Trophoblast cell (in vitro differentiated cells and primary cell): ENCODE measurements at regions not wholly inside any gene's neighbourhood (a gene's known extent, or its start where the extent isn't known, plus 50 kb on each side); places are given as distances from the start of the nearest gene placed in this dataset.

Experiments
- DNase-seq, 2 donors: peaks; one replicate each; pipeline ENCODE4 v3.0.0-alpha.2; 2016
- H2AFZ ChIP-seq: 2 replicates; pipeline ENCODE4 v1.6.1; 2013; ENCODE audit warnings: low read length, moderate library complexity, mild to moderate bottlenecking; ENCODE audit not compliant: insufficient read depth, poor library complexity
- H2AK5ac ChIP-seq: 2 replicates; pipeline ENCODE4 v1.6.1; 2013; ENCODE audit warnings: mild to moderate bottlenecking, low read length
- H2BK120ac ChIP-seq: 2 replicates; pipeline ENCODE4 v1.6.1; 2013; ENCODE audit warnings: low read length, mild to moderate bottlenecking, moderate library complexity; ENCODE audit not compliant: insufficient read depth, poor library complexity
- H2BK12ac ChIP-seq: 2 replicates; pipeline ENCODE4 v1.6.1; 2013; ENCODE audit warnings: mild to moderate bottlenecking, low read length, moderate library complexity
- H2BK5ac ChIP-seq: 2 replicates; pipeline ENCODE4 v1.6.1; 2013; ENCODE audit warnings: low read length, low read depth, moderate library complexity, mild to moderate bottlenecking; ENCODE audit not compliant: poor library complexity
- H3K14ac ChIP-seq: 2 replicates; pipeline ENCODE4 v1.6.1; 2013; ENCODE audit warnings: mild to moderate bottlenecking, low read length
- H3K18ac ChIP-seq: 2 replicates; pipeline ENCODE4 v1.6.1; 2013; ENCODE audit warnings: mild to moderate bottlenecking, low read length
- H3K23ac ChIP-seq: 2 replicates; pipeline ENCODE4 v1.6.1; 2013; ENCODE audit warnings: low read length
- H3K27ac ChIP-seq: 2 replicates; pipeline ENCODE4 v1.5.1; 2013; ENCODE audit warnings: low read depth, mild to moderate bottlenecking, inconsistent platforms, low read length, moderate library complexity
- H3K27me3 ChIP-seq: 2 replicates; pipeline ENCODE4 v1.6.1; 2013; ENCODE audit warnings: inconsistent platforms, mild to moderate bottlenecking, low read length, moderate library complexity; ENCODE audit not compliant: insufficient read depth
- H3K36me3 ChIP-seq, 2 experiments: 1 replicate in 1 of 2; 2 replicates in 1 of 2; pipeline ENCODE4 v1.6.1; 2013; ENCODE audit warnings: low read length in 2 of 2, mild to moderate bottlenecking in 2 of 2, moderate library complexity in 1 of 2; ENCODE audit not compliant: insufficient read depth in 2 of 2, control insufficient read depth in 1 of 2
- H3K4ac ChIP-seq: 2 replicates; pipeline ENCODE4 v1.6.1; 2013; ENCODE audit warnings: low read depth, mild to moderate bottlenecking, low read length, moderate library complexity
- H3K4me1 ChIP-seq, 2 experiments: 1 replicate in 1 of 2; 2 replicates in 1 of 2; pipeline ENCODE4 v1.6.1; 2013; ENCODE audit warnings: low read length in 2 of 2, mild to moderate bottlenecking in 2 of 2, moderate library complexity in 1 of 2; ENCODE audit not compliant: insufficient read depth in 2 of 2, control insufficient read depth in 1 of 2
- H3K4me2 ChIP-seq: 2 replicates; pipeline ENCODE4 v1.6.1; 2013; ENCODE audit warnings: inconsistent platforms, mild to moderate bottlenecking, low read length, moderate library complexity
- H3K4me3 ChIP-seq: 2 replicates; pipeline ENCODE4 v1.5.1; 2013; ENCODE audit warnings: mild to moderate bottlenecking, low read depth, low read length, inconsistent platforms
- H3K79me1 ChIP-seq: one replicate; pipeline ENCODE4 v1.6.1; 2013; ENCODE audit warnings: low read length
- H3K79me2 ChIP-seq: 2 replicates; pipeline ENCODE4 v1.6.1; 2013; ENCODE audit warnings: low read length, mild to moderate bottlenecking; ENCODE audit not compliant: control insufficient read depth, insufficient read depth, poor library complexity
- H3K9ac ChIP-seq: 2 replicates; pipeline ENCODE4 v1.6.1; 2013; ENCODE audit warnings: mild to moderate bottlenecking, low read length
- H3K9me3 ChIP-seq: 2 replicates; pipeline ENCODE4 v1.6.1; 2013; ENCODE audit warnings: low read depth, mild to moderate bottlenecking, control low read depth, inconsistent platforms, low read length; ENCODE audit not compliant: insufficient read depth
- H4K12ac ChIP-seq: 2 replicates; pipeline ENCODE4 v1.6.1; 2013; ENCODE audit warnings: low read depth, mild to moderate bottlenecking, low read length, moderate library complexity
- H4K8ac ChIP-seq: 2 replicates; pipeline ENCODE4 v1.6.1; 2013; ENCODE audit warnings: low read depth, mild to moderate bottlenecking, low read length, moderate library complexity
- H4K91ac ChIP-seq: one replicate; pipeline ENCODE4 v1.6.1; 2013; ENCODE audit warnings: low read depth, mild to moderate bottlenecking, low read length, moderate library complexity
- WGBS: extraction: QIAGEN DNeasy Blood & Tissue Kit; methylation state at CpG from one replicate; pipeline ENCODE4 v1.1.7; 2013; ENCODE audit warnings: missing lambda C conversion rate; ENCODE audit not compliant: insufficient read length, insufficient coverage; ENCODE audit errors: extremely low coverage; 5-methylcytosine and 5-hydroxymethylcytosine counted together

GRCh38 chr4:104117776-104118175 is 376.9 kb downstream of the CXXC4 start:
- no peaks in the 10 kb centered on the region for H3K4me1 ChIP-seq
- H3K4me2 ChIP-seq: no peak overlapping the region
- no peaks in the 10 kb centered on the region for H3K36me3 ChIP-seq
- no peak overlapping the region for H3K18ac ChIP-seq
- no peak overlapping the region for H3K14ac ChIP-seq
- no peaks in the 10 kb centered on the region for H3K79me1 ChIP-seq
- H4K8ac ChIP-seq: no peak overlapping the region
- no peak overlapping the region for H3K4ac ChIP-seq
- no peak for DNase-seq
- H4K12ac ChIP-seq: no peak overlapping the region
- H3K27ac ChIP-seq: no peak overlapping the region
- H3K9me3 ChIP-seq: peaks cover 7% of the 10 kb centered on the region
- no peaks in the 10 kb centered on the region for H3K79me2 ChIP-seq
- H2BK120ac ChIP-seq: no peak overlapping the region
- H3K27me3 ChIP-seq: no peaks in the 10 kb centered on the region
- no peak overlapping the region for H2BK12ac ChIP-seq
- H3K9ac ChIP-seq: no peak overlapping the region
- H2BK5ac ChIP-seq: no peak overlapping the region
- no peak overlapping the region for H3K23ac ChIP-seq
- no peak overlapping the region for H4K91ac ChIP-seq
- no peak overlapping the region for H3K4me3 ChIP-seq
- WGBS: no CpG with 5 or more reads among the region's 1 CpG
- no peak overlapping the region for H2AFZ ChIP-seq
- H2AK5ac ChIP-seq: no peak overlapping the region

DNA sequence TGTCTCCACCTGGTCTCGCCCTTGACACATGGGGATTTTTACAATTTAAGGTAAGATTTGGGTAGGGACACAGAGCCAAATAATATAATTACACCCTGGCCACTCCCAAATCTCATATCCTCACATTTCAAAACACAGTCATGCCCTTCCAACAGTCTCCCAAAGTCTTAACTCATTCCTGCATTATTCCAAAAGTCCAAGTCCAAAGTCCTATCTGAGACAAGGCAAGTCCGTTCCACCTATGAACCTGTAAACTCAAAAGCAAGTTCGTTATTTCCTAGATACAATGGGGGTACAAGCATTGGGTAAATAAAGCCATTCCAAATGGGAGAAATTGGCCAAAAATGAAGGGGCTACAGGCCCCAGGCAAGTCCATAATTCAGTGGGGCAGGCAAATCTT is 380.8 kb downstream of the CXXC4 start:
- no peak overlapping the region for H2AK5ac ChIP-seq
- H3K27me3 ChIP-seq: no peaks in the 10 kb centered on the region
- H3K4me3 ChIP-seq: no peak overlapping the region
- no peak overlapping the region for H2AFZ ChIP-seq
- H2BK12ac ChIP-seq: no peak overlapping the region
- peaks cover 7% of the 10 kb centered on the region for H3K9me3 ChIP-seq
- no peaks in the 10 kb centered on the region for H3K4me1 ChIP-seq
- H3K79me2 ChIP-seq: no peaks in the 10 kb centered on the region
- no CpG with 5 or more reads among the region's 3 CpGs for WGBS
- H3K14ac ChIP-seq: no peak overlapping the region
- no peak overlapping the region for H3K23ac ChIP-seq
- H4K12ac ChIP-seq: no peak overlapping the region
- H3K4me2 ChIP-seq: no peak overlapping the region
- H3K27ac ChIP-seq: no peak overlapping the region
- no peak overlapping the region for H4K8ac ChIP-seq
- no peak overlapping the region for H3K18ac ChIP-seq
- H2BK120ac ChIP-seq: no peak overlapping the region
- no peaks in the 10 kb centered on the region for H3K36me3 ChIP-seq
- H3K9ac ChIP-seq: no peak overlapping the region
- H2BK5ac ChIP-seq: no peak overlapping the region
- no peaks in the 10 kb centered on the region for H3K79me1 ChIP-seq
- H4K91ac ChIP-seq: no peak overlapping the region
- no peak for DNase-seq
- H3K4ac ChIP-seq: no peak overlapping the region

DNA sequence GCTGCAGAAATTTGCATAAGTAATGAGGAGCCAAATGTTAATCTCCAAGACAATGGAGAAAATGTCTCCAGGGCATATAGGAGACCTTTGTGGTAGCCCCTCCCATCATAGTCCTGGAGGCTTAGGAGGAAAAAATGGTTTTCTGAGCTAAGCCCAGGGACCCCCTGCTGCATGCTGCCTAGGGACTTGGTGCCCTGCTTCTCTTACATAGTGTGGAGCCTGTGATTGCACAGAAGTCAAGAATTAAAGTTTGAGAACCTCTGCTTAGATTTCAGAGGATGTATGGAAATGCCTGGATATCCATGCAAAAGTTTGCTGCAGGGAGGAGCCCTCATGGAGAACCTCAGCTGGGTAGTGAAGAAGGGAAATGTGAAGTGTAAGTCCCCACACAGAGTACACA is 379.4 kb upstream of the TACR3 start:
- no peak overlapping the region for H3K4me2 ChIP-seq
- no peak overlapping the region for H2BK120ac ChIP-seq
- H2BK12ac ChIP-seq: no peak overlapping the region
- H2AK5ac ChIP-seq: no peak overlapping the region
- no peaks in the 10 kb centered on the region for H3K27me3 ChIP-seq
- H3K36me3 ChIP-seq: no peaks in the 10 kb centered on the region
- peaks cover 2% of the 10 kb centered on the region for H3K9me3 ChIP-seq
- DNase-seq: no peak
- H4K12ac ChIP-seq: no peak overlapping the region
- no peak overlapping the region for H2AFZ ChIP-seq
- no peaks in the 10 kb centered on the region for H3K4me1 ChIP-seq
- H2BK5ac ChIP-seq: no peak overlapping the region
- H3K27ac ChIP-seq: no peak overlapping the region
- no peak overlapping the region for H3K14ac ChIP-seq
- no peaks in the 10 kb centered on the region for H3K79me1 ChIP-seq
- no peak overlapping the region for H3K4ac ChIP-seq
- H3K23ac ChIP-seq: no peak overlapping the region
- H4K8ac ChIP-seq: no peak overlapping the region
- no peak overlapping the region for H3K9ac ChIP-seq
- no peaks in the 10 kb centered on the region for H3K79me2 ChIP-seq
- H4K91ac ChIP-seq: no peak overlapping the region
- no peak overlapping the region for H3K18ac ChIP-seq
- H3K4me3 ChIP-seq: no peak overlapping the region

DNA sequence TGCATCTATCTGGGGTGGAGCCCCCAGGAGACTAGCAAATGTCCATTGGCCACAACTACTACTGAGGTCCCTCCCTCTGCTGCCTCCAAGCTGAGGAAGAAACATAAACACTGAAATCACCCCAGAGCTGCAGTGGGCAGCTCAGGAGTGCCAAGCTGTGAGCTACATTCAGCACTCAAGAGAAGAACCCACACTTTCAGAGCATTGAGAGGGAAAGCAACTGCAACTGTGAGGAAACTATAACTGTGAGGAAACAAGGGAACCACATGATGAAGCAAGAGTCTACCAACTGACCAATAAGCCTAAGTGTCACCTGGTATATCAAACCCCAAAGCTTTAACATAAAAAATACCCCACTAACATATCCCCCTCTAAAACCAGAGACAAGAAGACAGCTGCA is 373.5 kb upstream of the TACR3 start:
- H3K79me2 ChIP-seq: no peaks in the 10 kb centered on the region
- H3K14ac ChIP-seq: no peak overlapping the region
- no peaks in the 10 kb centered on the region for H3K27me3 ChIP-seq
- no peak overlapping the region for H3K4me2 ChIP-seq
- no peaks in the 10 kb centered on the region for H3K36me3 ChIP-seq
- H4K91ac ChIP-seq: no peak overlapping the region
- H2AFZ ChIP-seq: no peak overlapping the region
- H2AK5ac ChIP-seq: no peak overlapping the region
- no peaks in the 10 kb centered on the region for H3K79me1 ChIP-seq
- H3K4ac ChIP-seq: no peak overlapping the region
- H3K9ac ChIP-seq: no peak overlapping the region
- no peak overlapping the region for H3K4me3 ChIP-seq
- no peak overlapping the region for H3K18ac ChIP-seq
- no peak overlapping the region for H2BK5ac ChIP-seq
- no peak overlapping the region for H2BK12ac ChIP-seq
- no peak overlapping the region for H3K27ac ChIP-seq
- no peak overlapping the region for H2BK120ac ChIP-seq
- no peak overlapping the region for H3K23ac ChIP-seq
- no peak overlapping the region for H4K12ac ChIP-seq
- H3K4me1 ChIP-seq: peaks cover 0 to 4% of the 10 kb centered on the region in 2 experiments
- DNase-seq: no peak
- H3K9me3 ChIP-seq: no peaks in the 10 kb centered on the region
- no peak overlapping the region for H4K8ac ChIP-seq

- Histone ChIP-seq H3K4me2 (no peak overlapping the region), H3K4me1 (no peaks in the 10 kb centered on the region), H2AFZ (no peak overlapping the region), H2BK5ac (no peak overlapping the region), H4K91ac (no peak overlapping the region), H3K4ac (no peak overlapping the region), H3K27ac (no peak overlapping the region), H3K4me3 (no peak overlapping the region), H2AK5ac (no peak overlapping the region), H3K14ac (no peak overlapping the region), H3K18ac (no peak overlapping the region), H4K12ac (no peak overlapping the region), H3K9ac (no peak overlapping the region), H4K8ac (no peak overlapping the region), H3K23ac (no peak overlapping the region), H3K79me1 (no peaks in the 10 kb centered on the region), H2BK12ac (no peak overlapping the region), H3K27me3 (no peaks in the 10 kb centered on the region), H2BK120ac (no peak overlapping the region), H3K36me3 (no peaks in the 10 kb centered on the region), H3K79me2 (no peaks in the 10 kb centered on the region), H3K9me3 (no peaks in the 10 kb centered on the region)
- DNase-seq: no peak
- no CpG with 5 or more reads among the region's 4 CpGs for WGBS
Measured at GRCh38 chr4:104073229-104073628, 353.4 kb upstream of the TACR3 start.
